ENCODE measurements at regions not wholly inside any gene's neighbourhood (a gene's known extent, or its start where the extent isn't known, plus 50 kb on each side); places are given as distances from the start of the nearest gene placed in this dataset.
"Not testable (repeated sequence)": the region's sequence is repeated elsewhere in the genome, so short reads cannot be mapped to it uniquely, and the experiment has no call there.

DNA sequence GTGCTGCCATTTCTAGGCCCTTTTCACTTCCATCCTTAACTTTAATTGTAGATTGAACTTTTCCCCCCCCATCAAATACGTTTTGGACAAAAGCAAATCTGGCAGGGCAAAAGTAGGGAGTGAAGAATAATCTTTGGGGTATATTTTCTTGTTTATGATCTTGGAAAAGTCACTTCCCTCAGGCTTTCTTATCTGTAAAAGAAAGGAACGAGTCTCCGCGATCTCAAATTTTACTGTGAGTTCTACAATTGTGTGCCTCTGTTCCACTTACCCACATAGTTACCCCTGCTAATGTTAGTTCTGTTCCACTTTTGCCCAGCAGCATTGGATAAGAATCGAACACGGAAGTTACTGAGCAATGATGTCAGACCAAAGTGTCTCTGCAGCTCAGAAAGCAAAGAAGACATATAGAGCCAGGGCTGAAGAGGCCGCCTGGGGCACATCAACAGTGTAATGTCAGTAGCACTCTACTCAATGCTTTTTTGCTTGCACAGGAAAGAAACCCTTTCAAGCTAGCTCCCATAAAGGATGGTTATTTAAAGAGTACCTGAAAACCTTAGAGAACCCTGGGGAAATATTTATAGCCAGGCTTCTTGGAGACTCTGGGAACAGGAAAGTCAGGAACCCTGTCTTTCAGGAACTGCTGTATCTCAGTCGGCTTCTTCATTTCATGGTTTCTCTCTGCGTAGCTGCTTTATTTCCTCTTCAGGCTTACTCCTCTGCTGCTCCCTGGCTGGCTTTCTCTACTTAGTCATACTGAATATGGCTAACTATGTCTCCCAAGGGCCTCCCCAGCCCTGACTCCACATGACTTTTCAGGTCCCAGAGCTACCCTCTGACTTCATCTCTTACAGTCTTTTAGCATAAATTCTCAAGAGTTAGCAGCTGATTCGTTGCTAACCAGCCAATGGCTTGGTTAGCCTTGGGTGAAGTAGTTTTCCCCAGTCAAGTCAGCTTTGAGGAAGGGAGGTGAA is 123.7 kb upstream of the FAM3C start:
- no peak for DNase-seq

DNA sequence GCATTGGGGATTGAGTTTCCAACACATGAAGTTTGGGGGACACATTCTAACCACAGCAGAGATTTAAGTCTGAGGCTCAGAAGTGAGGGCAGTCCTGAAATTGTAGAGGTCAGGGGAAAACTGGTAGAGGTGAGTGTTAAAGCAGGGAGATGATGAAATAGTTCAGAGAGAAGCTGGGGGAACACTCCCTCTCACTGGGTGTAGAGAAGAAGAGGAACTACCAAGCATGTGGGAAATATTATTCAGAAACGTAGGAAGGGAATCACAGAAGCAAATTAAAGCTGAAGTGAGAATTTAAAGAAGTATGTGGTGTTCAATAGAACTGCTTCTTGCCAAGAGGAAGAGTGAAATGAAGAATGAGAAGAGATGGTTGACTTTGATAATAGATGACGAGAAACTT is 121.5 kb upstream of the FAM3C start:
- no peak for DNase-seq

DNA sequence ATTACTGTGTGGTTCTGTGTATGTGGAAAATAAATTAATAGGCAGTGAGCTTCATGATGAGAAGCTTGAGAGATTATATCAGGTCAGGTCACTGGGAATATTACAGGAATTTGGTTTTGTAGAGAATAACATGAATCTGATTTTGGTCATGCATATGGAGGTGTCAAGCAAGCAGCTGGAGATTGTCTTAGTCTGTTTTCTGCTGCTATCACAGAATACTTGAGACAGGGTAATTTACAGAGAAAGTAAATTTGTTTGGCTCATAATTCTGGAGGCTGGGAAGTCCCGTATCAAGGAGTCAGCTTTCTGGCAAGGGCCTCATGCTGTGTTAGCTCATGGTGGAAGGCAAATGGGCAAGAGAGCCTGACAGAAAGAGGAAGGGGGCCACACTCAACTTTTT is 120.7 kb upstream of the FAM3C start:
- no peak for DNase-seq

- no peak for DNase-seq
Observed at GRCh38 chr7:121515630-121516401, 119.7 kb upstream of the FAM3C start.

GRCh38 chr7:121515229-121515628 is 119.1 kb upstream of the FAM3C start:
- no peak for DNase-seq

GRCh38 chr7:121513105-121513504 is 117.0 kb upstream of the FAM3C start:
- no peak for DNase-seq

DNA sequence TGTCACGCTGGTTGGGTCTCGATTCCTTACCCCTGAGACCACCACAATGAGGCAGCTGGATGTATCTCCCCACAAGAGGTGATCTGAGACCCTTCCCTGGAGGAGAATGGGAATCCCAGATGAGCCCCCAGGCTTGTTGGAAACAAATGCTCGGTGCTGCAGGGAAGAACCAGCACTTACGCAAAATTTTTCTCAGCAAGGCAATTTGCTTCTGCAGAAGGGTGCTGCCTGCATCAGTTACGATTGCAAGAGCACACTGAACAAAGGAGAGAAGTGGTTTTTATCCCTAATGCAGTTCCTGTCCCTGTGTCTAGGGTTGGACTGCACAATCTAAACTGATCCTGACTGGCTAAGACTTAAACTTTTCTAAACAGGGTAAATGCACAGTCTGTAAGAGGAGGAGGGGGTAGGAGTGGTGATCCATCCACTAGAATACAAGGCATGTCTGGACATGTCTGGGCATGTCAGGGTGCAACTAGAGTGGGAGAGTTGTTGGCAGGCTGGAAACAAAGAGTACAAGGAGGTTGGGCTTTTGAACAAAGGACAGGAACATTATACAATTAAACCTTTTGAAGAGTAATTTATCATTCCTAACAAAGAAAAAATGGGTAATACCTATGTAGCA is 114.9 kb upstream of the FAM3C start:
- DNase-seq = no peak

DNA sequence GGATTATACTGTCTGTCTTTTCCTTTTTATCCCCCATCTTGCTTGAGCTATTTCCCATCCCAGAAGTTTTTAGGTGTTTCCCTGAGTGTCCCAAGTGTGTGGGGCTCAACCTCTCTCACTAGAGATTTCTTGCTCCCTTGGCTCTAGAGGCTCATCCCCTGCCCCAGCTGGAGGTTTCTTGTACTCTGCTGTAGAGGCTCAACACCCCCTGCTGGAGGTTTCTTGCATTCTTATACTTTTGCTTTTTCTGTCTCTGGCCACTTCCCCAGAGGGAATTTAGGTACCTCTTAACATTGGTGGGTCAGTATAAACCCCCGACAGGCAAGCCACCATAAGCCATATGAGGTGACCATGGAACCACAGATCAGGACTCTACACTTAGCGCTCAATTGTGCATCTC is 114.2 kb upstream of the FAM3C start:
- no peak for DNase-seq

GRCh38 chr7:121505540-121506182 is 109.6 kb upstream of the FAM3C start:
- no peak for DNase-seq

GRCh38 chr7:121505021-121505420 is 108.9 kb upstream of the FAM3C start:
- no peak for DNase-seq

DNA sequence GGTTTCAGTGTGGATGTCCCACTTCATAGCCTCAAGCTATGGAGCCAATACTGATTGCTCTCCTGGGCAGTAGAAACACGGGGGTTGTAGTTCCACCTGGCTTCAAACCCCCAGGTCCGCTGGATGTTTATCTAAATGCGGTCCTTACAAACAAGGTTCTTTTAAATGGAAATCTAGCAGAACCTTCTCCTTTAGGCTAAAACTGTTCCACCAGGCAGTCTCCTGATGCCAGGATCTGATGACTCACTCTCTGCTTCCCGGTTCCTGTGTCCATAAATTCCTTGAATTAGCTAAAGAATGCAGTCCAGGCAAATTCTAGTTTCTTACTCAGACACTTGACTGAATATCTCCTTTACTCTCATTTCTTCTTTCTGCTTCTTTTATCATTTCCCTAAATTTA is 108.4 kb upstream of the FAM3C start:
- no peak for DNase-seq

DNA sequence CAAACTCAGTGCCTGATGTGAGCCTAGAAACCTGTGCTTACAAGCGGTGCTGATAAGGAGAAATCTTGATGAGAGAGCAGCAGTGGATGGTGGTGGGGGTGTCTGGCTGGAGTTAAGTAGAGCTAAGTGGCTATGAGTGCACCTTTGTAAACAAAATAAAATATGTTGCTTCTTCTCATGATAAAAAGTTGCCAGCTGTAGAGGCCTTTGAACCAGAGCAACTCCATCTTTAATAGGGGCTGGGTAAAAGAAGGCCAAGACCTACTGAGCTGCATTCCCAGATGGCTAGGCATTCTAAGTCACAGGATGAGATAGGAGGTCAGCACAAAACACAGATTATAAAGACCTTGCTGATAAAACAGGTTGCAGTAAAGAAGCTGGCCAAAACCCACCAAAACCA is 107.6 kb upstream of the FAM3C start:
- DNase-seq = no peak

GRCh38 chr7:121503039-121503438 is 106.9 kb upstream of the FAM3C start:
- DNase-seq = no peak

GRCh38 chr7:121501566-121501965 is 105.5 kb upstream of the FAM3C start:
- no peak for DNase-seq

GRCh38 chr7:121500360-121501058 is 104.4 kb upstream of the FAM3C start:
- no peak for DNase-seq

- no peak for DNase-seq
Observed at GRCh38 chr7:121499624-121500023, 103.5 kb upstream of the FAM3C start.

DNA sequence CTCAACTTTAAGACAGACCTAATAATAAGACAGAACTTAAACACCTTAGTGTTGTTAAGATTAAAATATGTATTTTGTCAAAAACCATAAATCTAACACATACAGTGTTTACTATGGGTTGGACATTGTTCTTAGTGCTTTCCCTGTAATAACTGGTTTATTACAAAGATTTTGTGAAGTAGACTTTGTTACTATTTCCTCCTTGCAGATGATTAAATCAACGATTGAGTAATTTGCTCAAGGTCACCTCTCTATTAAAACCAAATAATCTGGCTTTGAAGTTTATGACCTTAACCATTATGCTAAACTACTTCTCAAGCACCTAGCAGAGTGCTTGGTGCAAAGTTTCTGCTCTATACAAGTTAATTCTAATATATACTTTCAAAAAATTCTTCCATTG is 102.7 kb upstream of the FAM3C start:
- no peak for DNase-seq

DNA sequence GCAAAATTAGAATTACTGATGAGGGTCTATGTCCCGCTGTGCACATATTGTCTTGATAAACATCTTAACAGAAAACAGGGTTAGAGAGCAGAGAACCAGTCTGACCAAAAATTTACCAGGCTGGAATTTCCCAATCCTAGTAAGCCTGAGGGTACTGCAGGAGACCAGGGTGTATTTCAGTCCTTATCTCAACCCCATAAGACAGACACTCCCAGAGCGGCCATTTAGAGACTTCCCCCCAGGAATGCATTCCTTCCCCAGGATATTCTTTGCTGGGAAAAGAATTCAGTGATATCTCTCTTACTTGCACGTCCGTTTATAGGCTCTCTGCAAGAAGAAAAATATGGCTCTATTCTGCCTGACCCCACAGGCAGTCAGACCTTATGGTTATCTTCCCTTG is 101.4 kb upstream of the FAM3C start:
- not testable (repeated sequence) for DNase-seq

DNA sequence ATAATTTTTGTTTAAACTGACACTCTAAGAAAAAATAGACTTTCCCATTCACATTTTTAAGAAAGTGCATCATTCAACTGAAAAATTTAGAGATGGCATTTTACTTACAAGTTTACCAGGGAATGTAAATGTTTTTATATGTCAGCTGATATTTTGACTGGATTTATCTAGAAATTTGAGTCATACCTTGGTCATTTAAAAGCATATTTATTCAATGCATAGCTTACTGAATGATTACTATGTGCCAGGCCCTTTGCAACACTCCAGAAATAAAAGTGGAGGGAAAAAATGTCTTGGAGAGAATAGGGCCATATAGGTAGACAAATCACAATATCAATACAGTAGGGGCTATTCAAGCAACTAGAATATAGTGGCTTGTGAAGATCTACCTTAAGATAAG is 98.4 kb upstream of the FAM3C start:
- DNase-seq = no peak

- DNase-seq = no peak
Observed at GRCh38 chr7:121493553-121493952, 97.4 kb upstream of the FAM3C start.

- DNase-seq = no peak
Observed at GRCh38 chr7:121490309-121490708, 94.2 kb upstream of the FAM3C start.

DNA sequence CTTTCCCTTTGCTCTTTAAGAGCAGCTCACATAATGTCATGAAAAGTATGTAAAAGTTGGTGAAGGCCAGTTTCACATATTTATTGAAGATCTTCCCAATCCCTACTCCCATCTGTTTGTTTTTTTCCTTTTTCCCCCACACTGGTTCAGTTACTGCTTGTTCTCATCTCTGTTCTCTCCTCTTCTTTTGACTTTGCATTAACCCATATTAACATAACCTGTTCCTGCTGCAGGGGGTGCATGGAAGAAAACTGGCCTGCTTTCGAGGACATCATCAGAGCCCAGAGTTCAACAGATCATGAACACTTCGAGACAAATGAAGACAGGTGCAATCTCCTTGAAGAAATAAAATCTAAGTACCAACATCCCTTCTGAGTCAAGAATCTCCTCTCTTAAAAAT is 93.3 kb upstream of the FAM3C start:
- DNase-seq = no peak
